Neural progenitor cell (in vitro differentiated cells): ENCODE measurements at regions not wholly inside any gene's neighbourhood (a gene's known extent, or its start where the extent isn't known, plus 50 kb on each side); places are given as distances from the start of the nearest gene placed in this dataset.
"Not testable (repeated sequence)": the region's sequence is repeated elsewhere in the genome, so short reads cannot be mapped to it uniquely, and the experiment has no call there.

Experiments used
- DNase-seq: peaks from one replicate; pipeline ENCODE4 v3.0.0-alpha.2; 2016; ENCODE audit warnings: low spot score
- H2AFZ ChIP-seq: fragments of 200-600 bp; sonication (generic); replicated peaks from 2 replicates; pipeline ENCODE4 v1.6.1; 2016; ENCODE audit warnings: antibody characterized with exemption
- H3F3A ChIP-seq: fragments of 200-600 bp; sonication (generic); 2 replicates; pipeline ENCODE4 v1.6.1; 2016; ENCODE audit warnings: antibody characterized with exemption, low read depth
- H3K27ac ChIP-seq: fragments of 200-600 bp; sonication (generic); 2 replicates; pipeline ENCODE4 v1.5.1; 2016; ENCODE audit warnings: mild to moderate bottlenecking
- H3K27me3 ChIP-seq: fragments of 200-600 bp; sonication (generic); 2 replicates; pipeline ENCODE4 v1.6.1; 2016; ENCODE audit warnings: mild to moderate bottlenecking, moderate library complexity
- H3K36me3 ChIP-seq: fragments of 200-600 bp; sonication (generic); 2 replicates; pipeline ENCODE4 v1.5.1; 2016
- H3K4me1 ChIP-seq: fragments of 200-600 bp; sonication (generic); 2 replicates; pipeline ENCODE4 v1.6.1; 2016; ENCODE audit warnings: mixed run types
- H3K4me2 ChIP-seq: fragments of 200-600 bp; sonication (generic); 2 replicates; pipeline ENCODE4 v1.6.1; 2016
- H3K4me3 ChIP-seq: fragments of 200-600 bp; sonication (generic); 2 replicates; pipeline ENCODE4 v1.5.1; 2016
- H3K79me2 ChIP-seq: fragments of 200-600 bp; sonication (generic); 2 replicates; pipeline ENCODE4 v1.6.1; 2016; ENCODE audit warnings: low read depth
- H3K9ac ChIP-seq: fragments of 200-600 bp; sonication (generic); 2 replicates; pipeline ENCODE4 v1.6.1; 2016
- H3K9me3 ChIP-seq: fragments of 200-600 bp; sonication (generic); 2 replicates; pipeline ENCODE4 v1.5.1; 2016; ENCODE audit warnings: low read depth
- H4K20me1 ChIP-seq: fragments of 200-600 bp; sonication (generic); 2 replicates; pipeline ENCODE4 v1.6.1; 2016; ENCODE audit warnings: low read depth
- H3K27ac Mint-ChIP-seq: 3 replicates; pipeline ENCODE4 v1.8.0; 2021; ENCODE audit warnings: mixed read lengths
- H3K27me3 Mint-ChIP-seq: 2 replicates; pipeline ENCODE4 v1.8.0; 2022; ENCODE audit warnings: low read depth, mild to moderate bottlenecking, inconsistent platforms, moderate library complexity, mixed read lengths; ENCODE audit not compliant: insufficient read depth
- H3K36me3 Mint-ChIP-seq: 3 replicates; pipeline ENCODE4 v1.8.0; 2021; ENCODE audit warnings: mixed read lengths
- H3K4me1 Mint-ChIP-seq: 3 replicates; pipeline ENCODE4 v1.8.0; 2021; ENCODE audit warnings: mixed read lengths
- H3K4me3 Mint-ChIP-seq: 3 replicates; pipeline ENCODE4 v1.8.0; 2021; ENCODE audit warnings: mild to moderate bottlenecking, moderate library complexity, mixed read lengths
- H3K9me3 Mint-ChIP-seq: 3 replicates; pipeline ENCODE4 v1.8.0; 2020; ENCODE audit warnings: mixed read lengths
- EZH2 ChIP-seq: fragments of 200-600 bp; sonication (generic); IDR thresholded peaks from 2 replicates; pipeline ENCODE4 v1.6.1; 2017; ENCODE audit warnings: antibody characterized with exemption, mild to moderate bottlenecking, moderate library complexity
- EZH2phosphoT487 ChIP-seq: fragments of 200-600 bp; sonication (generic); IDR thresholded peaks from 2 replicates; pipeline ENCODE4 v1.6.1; 2017; ENCODE audit warnings: antibody characterized with exemption
- TF ChIP-seq, protein P1 (sequence below): fragments of 200-600 bp; sonication (generic); IDR thresholded peaks from 2 replicates; pipeline ENCODE4 v1.5.1; 2017; ENCODE audit warnings: antibody characterized with exemption, mild to moderate bottlenecking

DNA sequence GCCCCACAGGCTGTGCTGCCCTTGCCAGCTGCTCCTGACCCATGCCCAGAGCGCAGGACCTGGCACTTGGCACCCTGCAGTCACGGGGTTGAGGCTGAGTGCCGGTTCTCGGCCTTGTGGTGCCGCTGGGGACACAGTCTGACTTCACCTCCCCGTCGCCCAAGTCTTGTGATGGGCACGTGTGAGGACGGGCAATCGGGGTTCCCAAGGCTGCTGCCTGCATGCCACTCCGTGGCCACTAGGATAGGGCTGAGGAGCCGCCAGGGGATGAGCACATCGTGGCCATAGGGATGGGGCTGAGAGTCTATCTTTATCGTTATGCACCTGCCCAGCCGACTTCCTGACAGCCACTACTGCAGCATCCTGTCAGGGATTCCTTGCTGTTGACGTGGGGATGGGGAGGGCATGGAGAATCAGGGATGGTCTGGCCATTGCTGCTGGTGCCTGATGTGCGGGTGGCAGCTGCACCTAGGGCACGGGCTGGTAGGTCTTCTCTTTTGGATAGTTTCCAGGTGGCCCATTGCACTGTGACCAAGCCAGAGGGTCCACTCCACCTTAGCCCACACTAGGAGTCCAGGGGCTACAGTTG lies 243.5 kb downstream of the FOXD4L6 start:
- DNase-seq, result not testable (repeated sequence)
- peaks cover 54% of the 10 kb centered on the region for H3K27me3 ChIP-seq

DNA sequence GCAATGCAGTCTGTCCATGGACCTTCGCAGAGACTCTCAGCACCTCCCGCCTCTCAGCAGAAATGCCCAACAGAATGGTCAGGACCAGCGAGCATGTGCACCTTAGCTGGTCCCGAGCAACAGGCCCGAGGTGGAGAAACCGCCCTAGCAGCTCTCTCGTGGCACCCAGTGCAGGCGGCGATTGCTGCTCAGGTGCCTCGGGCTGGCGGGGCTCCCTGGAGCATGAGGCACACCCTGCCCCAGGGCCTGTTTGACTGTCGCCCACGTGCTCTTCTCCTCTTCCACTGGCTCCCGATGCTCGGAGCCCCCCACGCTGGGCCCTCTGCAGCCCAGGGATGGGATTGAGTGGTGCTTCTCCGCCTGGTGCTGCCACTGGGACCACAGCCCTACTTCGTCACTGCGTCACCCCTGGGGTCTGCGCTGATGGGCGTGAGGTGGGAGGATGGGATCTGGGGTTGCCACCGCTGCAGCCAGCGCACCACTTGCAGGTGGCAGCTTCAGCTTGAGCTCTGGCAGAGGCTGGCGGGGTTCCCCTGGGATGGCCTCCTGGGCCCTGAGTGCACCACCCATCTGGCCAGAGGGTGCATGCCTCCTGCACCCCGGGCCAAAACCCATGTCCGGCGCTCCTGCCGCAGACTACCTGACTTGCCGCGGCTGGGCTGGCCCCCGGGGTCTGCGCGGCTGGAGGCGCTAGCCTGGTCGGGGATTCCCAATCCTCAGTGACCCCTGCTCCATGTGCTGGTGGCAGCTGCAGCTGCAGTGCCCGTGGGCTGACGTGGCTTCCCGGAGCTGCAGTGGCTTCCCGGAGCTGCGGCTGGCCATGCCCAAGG lies 244.2 kb downstream of the FOXD4L6 start:
- Histone ChIP-seq H3K36me3 (no peaks in the 10 kb centered on the region), H3K79me2 (no peaks in the 10 kb centered on the region), H3K9me3 (peaks cover 2% of the 10 kb centered on the region), H3K9ac (no peak overlapping the region), H2AFZ (no peak overlapping the region), H3K27ac (no peak overlapping the region), H4K20me1 (no peaks in the 10 kb centered on the region), H3K4me1 (no peaks in the 10 kb centered on the region), H3F3A (no peaks in the 10 kb centered on the region), H3K4me3 (no peak overlapping the region), H3K4me2 (no peak overlapping the region), H3K27me3 (peaks cover 49% of the 10 kb centered on the region)
- Mint-ChIP-seq H3K36me3 (no peaks in the 10 kb centered on the region), H3K9me3 (peaks cover 60% of the 10 kb centered on the region), H3K27me3 (no peaks in the 10 kb centered on the region), H3K4me3 (no peak overlapping the region), H3K27ac (no peak overlapping the region), H3K4me1 (no peaks in the 10 kb centered on the region)
- TF ChIP-seq, protein P1, sequence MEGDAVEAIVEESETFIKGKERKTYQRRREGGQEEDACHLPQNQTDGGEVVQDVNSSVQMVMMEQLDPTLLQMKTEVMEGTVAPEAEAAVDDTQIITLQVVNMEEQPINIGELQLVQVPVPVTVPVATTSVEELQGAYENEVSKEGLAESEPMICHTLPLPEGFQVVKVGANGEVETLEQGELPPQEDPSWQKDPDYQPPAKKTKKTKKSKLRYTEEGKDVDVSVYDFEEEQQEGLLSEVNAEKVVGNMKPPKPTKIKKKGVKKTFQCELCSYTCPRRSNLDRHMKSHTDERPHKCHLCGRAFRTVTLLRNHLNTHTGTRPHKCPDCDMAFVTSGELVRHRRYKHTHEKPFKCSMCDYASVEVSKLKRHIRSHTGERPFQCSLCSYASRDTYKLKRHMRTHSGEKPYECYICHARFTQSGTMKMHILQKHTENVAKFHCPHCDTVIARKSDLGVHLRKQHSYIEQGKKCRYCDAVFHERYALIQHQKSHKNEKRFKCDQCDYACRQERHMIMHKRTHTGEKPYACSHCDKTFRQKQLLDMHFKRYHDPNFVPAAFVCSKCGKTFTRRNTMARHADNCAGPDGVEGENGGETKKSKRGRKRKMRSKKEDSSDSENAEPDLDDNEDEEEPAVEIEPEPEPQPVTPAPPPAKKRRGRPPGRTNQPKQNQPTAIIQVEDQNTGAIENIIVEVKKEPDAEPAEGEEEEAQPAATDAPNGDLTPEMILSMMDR, result no peak
- TF ChIP-seq EZH2phosphoT487 (no peak), EZH2 (no peak)
- no peak for DNase-seq

More for the DNA sequence above, 243.5 kb downstream of the FOXD4L6 start:
- H3F3A ChIP-seq, H3K27me3 Mint-ChIP-seq, H3K27ac ChIP-seq, H3K9me3 ChIP-seq, H3K4me1 Mint-ChIP-seq, H2AFZ ChIP-seq, H3K79me2 ChIP-seq, H4K20me1 ChIP-seq, H3K9ac ChIP-seq, H3K36me3 Mint-ChIP-seq, H3K4me3 ChIP-seq, H3K4me1 ChIP-seq, H3K4me2 ChIP-seq, H3K36me3 ChIP-seq, H3K27ac Mint-ChIP-seq, H3K4me3 Mint-ChIP-seq: not testable (repeated sequence)
- peaks cover 54% of the 10 kb centered on the region for H3K9me3 Mint-ChIP-seq

DNA sequence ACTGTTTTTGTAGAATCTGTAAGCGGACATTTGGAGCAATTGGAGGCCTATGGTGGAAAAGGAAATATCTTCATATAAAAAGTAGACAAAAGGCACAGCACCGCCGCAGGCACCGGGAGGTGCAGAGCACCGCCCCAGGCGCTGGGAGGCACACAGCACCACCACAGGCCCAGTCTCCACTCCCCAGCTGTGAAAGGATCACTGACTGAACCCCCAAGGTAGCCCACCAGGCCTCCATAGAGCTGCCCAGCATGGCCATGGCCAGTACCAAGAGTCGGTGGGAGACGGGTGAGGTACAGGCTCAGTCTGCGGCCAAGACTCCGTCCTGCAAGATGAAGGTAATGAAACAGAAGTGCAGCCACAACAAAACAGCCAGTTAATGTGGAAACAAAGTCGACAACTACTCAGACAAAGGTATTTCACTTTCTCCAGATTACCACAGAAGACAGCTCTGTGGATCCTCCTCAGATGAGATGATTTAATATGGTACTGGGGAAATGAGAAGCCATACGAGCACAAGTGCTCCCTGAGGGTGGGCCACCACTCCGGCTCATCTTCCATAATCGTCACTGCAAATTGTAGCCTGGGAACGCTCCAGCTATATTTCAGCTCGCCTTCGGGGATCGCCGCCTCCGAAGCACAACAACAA lies 244.9 kb downstream of the FOXD4L6 start:
- H4K20me1 ChIP-seq, H3K9me3 ChIP-seq, DNase-seq, H3K36me3 Mint-ChIP-seq, H3K4me1 Mint-ChIP-seq, H3K36me3 ChIP-seq, H3K79me2 ChIP-seq, H3F3A ChIP-seq, H3K27ac Mint-ChIP-seq, H3K4me2 ChIP-seq, H3K9ac ChIP-seq, H3K27ac ChIP-seq, H3K4me1 ChIP-seq, H3K4me3 ChIP-seq, H3K27me3 Mint-ChIP-seq, H3K4me3 Mint-ChIP-seq, H2AFZ ChIP-seq: not testable (repeated sequence)
- peaks cover 60% of the 10 kb centered on the region for H3K9me3 Mint-ChIP-seq
- H3K27me3 ChIP-seq, result peaks cover 46% of the 10 kb centered on the region

DNA sequence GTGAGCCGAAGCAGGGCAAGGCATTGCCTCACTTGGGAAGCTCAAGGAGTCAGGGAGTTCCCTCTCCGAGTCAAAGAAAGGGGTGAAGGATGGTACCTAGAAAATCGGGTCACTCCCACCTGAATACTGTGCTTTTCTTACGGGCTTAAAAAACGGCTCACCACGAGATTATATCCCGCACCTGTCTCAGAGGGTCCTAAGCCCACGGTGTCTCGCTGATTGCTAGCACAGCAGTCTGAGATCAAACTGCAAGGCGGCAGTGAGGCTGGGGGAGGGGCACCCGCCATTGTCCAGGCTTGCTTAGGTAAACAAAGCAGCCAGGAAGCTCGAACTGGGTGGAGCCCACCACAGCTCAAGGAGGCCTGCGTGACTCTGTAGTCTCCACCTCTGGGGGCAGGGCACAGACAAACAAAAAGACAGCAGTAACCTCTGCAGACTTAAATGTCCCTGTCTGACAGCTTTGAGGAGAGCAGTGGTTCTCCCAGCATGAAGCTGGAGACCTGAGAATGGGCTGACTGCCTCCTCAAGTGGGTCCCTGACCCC lies 254.7 kb downstream of the FOXD4L6 start:
- not testable (repeated sequence) for H4K20me1 ChIP-seq, H2AFZ ChIP-seq, H3K27me3 Mint-ChIP-seq, H3K36me3 ChIP-seq, H3K4me2 ChIP-seq, DNase-seq, H3K9ac ChIP-seq, H3K4me1 ChIP-seq, H3K36me3 Mint-ChIP-seq, H3K4me1 Mint-ChIP-seq, H3K4me3 ChIP-seq, H3F3A ChIP-seq, H3K27ac Mint-ChIP-seq, H3K27ac ChIP-seq, H3K4me3 Mint-ChIP-seq, H3K79me2 ChIP-seq
- H3K9me3 Mint-ChIP-seq, result peaks cover 70% of the 10 kb centered on the region
- Histone ChIP-seq H3K9me3 (peaks cover 14% of the 10 kb centered on the region), H3K27me3 (peaks cover 50% of the 10 kb centered on the region)

DNA sequence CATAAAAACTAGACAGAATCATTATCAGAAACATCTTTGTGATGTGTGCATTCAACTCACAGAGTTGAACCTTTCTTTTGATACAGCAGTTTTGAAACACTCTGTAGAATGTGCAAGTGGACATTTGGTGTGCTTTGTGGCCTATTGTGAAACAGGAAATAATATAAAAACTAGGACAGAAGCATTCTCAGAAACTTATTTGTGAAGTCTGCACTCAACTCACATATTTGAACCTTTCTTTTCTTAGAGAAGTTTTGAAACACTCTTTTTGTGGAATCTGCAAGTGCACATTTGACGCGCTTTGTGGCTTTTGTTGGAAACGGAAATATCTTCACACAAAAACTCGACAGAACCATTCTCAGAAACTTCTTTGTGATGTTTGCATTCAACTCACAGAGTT lies 260.0 kb downstream of the FOXD4L6 start:
- DNase-seq, H4K20me1 ChIP-seq, H3K4me3 Mint-ChIP-seq, H3K4me3 ChIP-seq, H3K4me2 ChIP-seq, H3K4me1 Mint-ChIP-seq, H3K36me3 Mint-ChIP-seq, H3K27ac Mint-ChIP-seq, H3K36me3 ChIP-seq, H3K79me2 ChIP-seq, H3K27me3 Mint-ChIP-seq, H2AFZ ChIP-seq, H3K27ac ChIP-seq, H3F3A ChIP-seq, H3K9ac ChIP-seq, H3K4me1 ChIP-seq: not testable (repeated sequence)
- peaks cover 14% of the 10 kb centered on the region for H3K9me3 ChIP-seq
- peaks cover 59% of the 10 kb centered on the region for H3K9me3 Mint-ChIP-seq
- H3K27me3 ChIP-seq, result peaks cover 60% of the 10 kb centered on the region
